ENCODE measurements at regions not wholly inside any gene's neighbourhood (a gene's known extent, or its start where the extent isn't known, plus 50 kb on each side); places are given as distances from the start of the nearest gene placed in this dataset.

GRCh38 chr5:57871496-57871895, 388.9 kb upstream of the ACTBL2 start:
- TF ChIP-seq CTCF (IDR thresholded peaks at IDR 0.05; ENCODE audit: low read length): no peak
- no peak for TF ChIP-seq EZH2 (optimal IDR thresholded peaks at IDR 0.05; ENCODE audit: low read depth, low read length)

All from MM.1S (cell line).